Mesothelial cell of epicardium (in vitro differentiated cells): ENCODE measurements at regions not wholly inside any gene's neighbourhood (a gene's known extent, or its start where the extent isn't known, plus 50 kb on each side); places are given as distances from the start of the nearest gene placed in this dataset.

Experiments
- DNase-seq, 2 experiments: peaks; one replicate each; pipeline ENCODE4 v3.0.0; 2021; ENCODE audit warnings: low spot score in 2 of 2; ENCODE audit not compliant: unreplicated experiment in 2 of 2
- H3K27ac Mint-ChIP-seq: 2 replicates; pipeline ENCODE4 v1.8.0; 2021; ENCODE audit warnings: mixed read lengths
- H3K27me3 Mint-ChIP-seq: 2 replicates; pipeline ENCODE4 v1.8.0; 2021; ENCODE audit warnings: low read depth, mixed read lengths
- H3K36me3 Mint-ChIP-seq: 2 replicates; pipeline ENCODE4 v1.8.0; 2021; ENCODE audit warnings: mixed read lengths
- H3K4me1 Mint-ChIP-seq: 2 replicates; pipeline ENCODE4 v1.8.0; 2021; ENCODE audit warnings: mixed read lengths
- H3K4me3 Mint-ChIP-seq: 2 replicates; pipeline ENCODE4 v1.8.0; 2021; ENCODE audit warnings: mild to moderate bottlenecking, moderate library complexity, mixed read lengths
- H3K9me3 Mint-ChIP-seq: 2 replicates; pipeline ENCODE4 v1.8.0; 2021; ENCODE audit warnings: mixed read lengths
- CTCF ChIP-seq: fragments of 200-600 bp; sonication (generic); IDR thresholded peaks from one replicate; pipeline ENCODE4 v1.5.0; 2021; ENCODE audit warnings: antibody characterized with exemption; ENCODE audit not compliant: unreplicated experiment

GRCh38 chr12:114131824-114132223 is 165.7 kb upstream of the RBM19 start:
- no peak for DNase-seq
- H3K36me3 Mint-ChIP-seq: no peaks in the 10 kb centered on the region
- H3K4me1 Mint-ChIP-seq: no peaks in the 10 kb centered on the region
- H3K27me3 Mint-ChIP-seq: peaks cover 74% of the 10 kb centered on the region
- H3K4me3 Mint-ChIP-seq: no peak overlapping the region
- TF ChIP-seq CTCF: no peak
- H3K27ac Mint-ChIP-seq: no peak overlapping the region
- no peaks in the 10 kb centered on the region for H3K9me3 Mint-ChIP-seq

GRCh38 chr12:114123108-114123507 is 157.0 kb upstream of the RBM19 start:
- Mint-ChIP-seq H3K4me3 (no peak overlapping the region), H3K4me1 (peaks cover 7% of the 10 kb centered on the region), H3K36me3 (no peaks in the 10 kb centered on the region), H3K27me3 (peaks cover 40% of the 10 kb centered on the region), H3K27ac (no peak overlapping the region), H3K9me3 (no peaks in the 10 kb centered on the region)
- no peak for TF ChIP-seq CTCF
- DNase-seq: no peak

GRCh38 chr12:114122016-114122415 is 155.9 kb upstream of the RBM19 start:
- H3K4me3 Mint-ChIP-seq: no peak overlapping the region
- H3K9me3 Mint-ChIP-seq: no peaks in the 10 kb centered on the region
- no peaks in the 10 kb centered on the region for H3K36me3 Mint-ChIP-seq
- peaks cover 7% of the 10 kb centered on the region for H3K4me1 Mint-ChIP-seq
- TF ChIP-seq CTCF: no peak
- no peak overlapping the region for H3K27ac Mint-ChIP-seq
- no peak for DNase-seq
- peaks cover 37% of the 10 kb centered on the region for H3K27me3 Mint-ChIP-seq

- Mint-ChIP-seq H3K27me3 (peaks cover 27% of the 10 kb centered on the region), H3K36me3 (no peaks in the 10 kb centered on the region), H3K4me3 (no peak overlapping the region), H3K27ac (no peak overlapping the region), H3K9me3 (peaks cover 13% of the 10 kb centered on the region), H3K4me1 (peaks cover 7% of the 10 kb centered on the region)
- DNase-seq: no peak
- TF ChIP-seq CTCF: no peak
These were observed 153.2 kb upstream of the RBM19 start for GRCh38 chr12:114119316-114119715.

GRCh38 chr12:114096461-114096860 is 130.3 kb upstream of the RBM19 start:
- no peak for TF ChIP-seq CTCF
- peaks cover 16% of the 10 kb centered on the region for H3K9me3 Mint-ChIP-seq
- H3K36me3 Mint-ChIP-seq: no peaks in the 10 kb centered on the region
- no peaks in the 10 kb centered on the region for H3K4me1 Mint-ChIP-seq
- H3K27ac Mint-ChIP-seq: no peak overlapping the region
- no peak for DNase-seq
- peaks cover 33% of the 10 kb centered on the region for H3K27me3 Mint-ChIP-seq
- no peak overlapping the region for H3K4me3 Mint-ChIP-seq

- TF ChIP-seq CTCF: no peak
- no peaks in the 10 kb centered on the region for H3K4me1 Mint-ChIP-seq
- H3K27ac Mint-ChIP-seq: no peak overlapping the region
- no peak overlapping the region for H3K4me3 Mint-ChIP-seq
- peaks cover 25% of the 10 kb centered on the region for H3K27me3 Mint-ChIP-seq
- H3K36me3 Mint-ChIP-seq: no peaks in the 10 kb centered on the region
- no peak for DNase-seq
- peaks cover 17% of the 10 kb centered on the region for H3K9me3 Mint-ChIP-seq
These were observed 127.4 kb upstream of the RBM19 start for GRCh38 chr12:114093520-114093919.
